ENCODE measurements at regions not wholly inside any gene's neighbourhood (a gene's known extent, or its start where the extent isn't known, plus 50 kb on each side); places are given as distances from the start of the nearest gene placed in this dataset.

- POLR2A ChIA-PET, result no interaction called here
Measured at GRCh38 chrX:3191796-3192195, 150.5 kb downstream of the ARSF start.

More at GRCh38 chrX:3191796-3192195, 150.5 kb downstream of the ARSF start:
- Histone ChIP-seq H3K4me1 (ENCODE audit: control insufficient read depth in 1 of 2, insufficient read depth in 2 of 2, low read depth in 1 of 2, low read length in 1 of 2) (no peaks in the 10 kb centered on the region), H3K4me2 (no peak overlapping the region), H3K9ac (no peak overlapping the region), H3K79me2 (ENCODE audit: insufficient read depth) (no peaks in the 10 kb centered on the region), H3F3A (replicated peaks; ENCODE audit: insufficient read depth) (no peaks in the 10 kb centered on the region), H3K27me3 (ENCODE audit: insufficient read depth) (no peaks in the 10 kb centered on the region), H3K36me3 (replicated peaks in 1 of 2; ENCODE audit: control insufficient read depth in 1 of 2, insufficient read depth in 2 of 2, low read length in 1 of 2) (no peaks in the 10 kb centered on the region), H2AFZ (ENCODE audit: low read depth) (no peak overlapping the region), H3K9me2 (no peaks in the 10 kb centered on the region), H3K9me3 (no peaks in the 10 kb centered on the region), H3K27ac (ENCODE audit: low read depth in 2 of 2, low read length in 1 of 2) (no peak overlapping the region), H4K20me1 (ENCODE audit: insufficient read depth) (no peaks in the 10 kb centered on the region), H3K4me3 (ENCODE audit: low read depth in 2 of 2, low read length in 1 of 2) (no peak overlapping the region)
- no peak for DNase-seq
- WGBS (ENCODE audit: low lambda C conversion rate), result 3% methylated on average over 5 of the region's 5 CpGs
- CTCF ChIA-PET, result no interaction called here
- TF ChIP-seq MXI1 (IDR thresholded peaks at IDR 0.05; ENCODE audit: low read depth, low read length), result no peak
- TF ChIP-seq REST (IDR thresholded peaks at IDR 0.05; ENCODE audit: low read depth, low read length), result no peak
- no peak for TF ChIP-seq RXRA (IDR thresholded peaks at IDR 0.05; ENCODE audit: borderline replicate concordance, low read depth)
- no peak for TF ChIP-seq USF2 (IDR thresholded peaks at IDR 0.05; ENCODE audit: borderline replicate concordance, low read depth, low read length)
- no peak for TF ChIP-seq TAF1 (IDR thresholded peaks at IDR 0.05; ENCODE audit: borderline replicate concordance, low read depth, low read length)
- TF ChIP-seq GATA2 (CRISPR knock-in tag; IDR thresholded peaks at IDR 0.05), result no peak
- TF ChIP-seq, protein P1, sequence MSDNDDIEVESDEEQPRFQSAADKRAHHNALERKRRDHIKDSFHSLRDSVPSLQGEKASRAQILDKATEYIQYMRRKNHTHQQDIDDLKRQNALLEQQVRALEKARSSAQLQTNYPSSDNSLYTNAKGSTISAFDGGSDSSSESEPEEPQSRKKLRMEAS (IDR thresholded peaks at IDR 0.05; ENCODE audit: low read depth), result no peak
- TF ChIP-seq CTCF (IDR thresholded peaks at IDR 0.05), result no peak

Measured in SK-N-SH (cell line).